Hepatocyte (in vitro differentiated cells): ENCODE measurements at regions not wholly inside any gene's neighbourhood (a gene's known extent, or its start where the extent isn't known, plus 50 kb on each side); places are given as distances from the start of the nearest gene placed in this dataset.

Experiments used
- DNase-seq: peaks from one replicate; pipeline ENCODE4 v3.0.0-alpha.2; 2016; ENCODE audit warnings: low spot score
- H2AFZ ChIP-seq: fragments of 200-600 bp; sonication (generic); 2 replicates; pipeline ENCODE4 v1.6.0; 2016; ENCODE audit warnings: antibody characterized with exemption, mild to moderate bottlenecking
- H3K27ac ChIP-seq: fragments of 200-600 bp; sonication (generic); 2 replicates; pipeline ENCODE4 v1.5.1; 2016; ENCODE audit warnings: mild to moderate bottlenecking
- H3K27me3 ChIP-seq: fragments of 200-600 bp; sonication (generic); 2 replicates; pipeline ENCODE4 v1.6.1; 2016
- H3K36me3 ChIP-seq: fragments of 200-600 bp; sonication (generic); replicated peaks from 2 replicates; pipeline ENCODE4 v1.5.1; 2016; ENCODE audit warnings: low read depth; ENCODE audit not compliant: insufficient read depth
- H3K4me1 ChIP-seq: fragments of 200-600 bp; sonication (generic); 2 replicates; pipeline ENCODE4 v1.5.1; 2016; ENCODE audit warnings: mild to moderate bottlenecking, moderate library complexity; ENCODE audit not compliant: insufficient read depth
- H3K4me2 ChIP-seq: fragments of 200-600 bp; sonication (generic); 2 replicates; pipeline ENCODE4 v1.6.0; 2016
- H3K4me3 ChIP-seq: fragments of 200-600 bp; sonication (generic); 2 replicates; pipeline ENCODE4 v1.5.1; 2016; ENCODE audit warnings: mild to moderate bottlenecking
- H3K79me2 ChIP-seq: fragments of 200-600 bp; sonication (generic); 2 replicates; pipeline ENCODE4 v1.6.0; 2017; ENCODE audit warnings: mild to moderate bottlenecking
- H3K9me2 ChIP-seq: fragments of 200-600 bp; sonication (generic); replicated peaks from 2 replicates; pipeline ENCODE4 v1.6.0; 2017; ENCODE audit warnings: mild to moderate bottlenecking; ENCODE audit not compliant: insufficient read depth
- H3K9me3 ChIP-seq: fragments of 200-600 bp; sonication (generic); 2 replicates; pipeline ENCODE4 v1.5.1; 2016; ENCODE audit warnings: low read depth, mild to moderate bottlenecking
- H4K20me1 ChIP-seq: fragments of 200-600 bp; sonication (generic); 2 replicates; pipeline ENCODE4 v1.6.0; 2016; ENCODE audit warnings: mild to moderate bottlenecking; ENCODE audit not compliant: insufficient read depth, poor library complexity, severe bottlenecking
- EZH2 ChIP-seq: fragments of 200-600 bp; sonication (generic); IDR thresholded peaks from 2 replicates; pipeline ENCODE4 v1.6.1; 2016; ENCODE audit warnings: antibody characterized with exemption, mild to moderate bottlenecking, borderline replicate concordance
- EZH2phosphoT487 ChIP-seq: fragments of 200-600 bp; sonication (generic); IDR thresholded peaks from one replicate; pipeline ENCODE4 v1.6.1; 2018; ENCODE audit warnings: antibody characterized with exemption, mild to moderate bottlenecking, low read depth, moderate library complexity; ENCODE audit not compliant: unreplicated experiment, severe bottlenecking
- WGBS: methylation state at CpG from one replicate; pipeline ENCODE4 v1.1.6; 2016; ENCODE audit warnings: low lambda C conversion rate; ENCODE audit errors: missing lambda C conversion rate; 5-methylcytosine and 5-hydroxymethylcytosine counted together
- TF ChIP-seq, protein P1 (sequence below): fragments of 200-600 bp; sonication (generic); IDR thresholded peaks from 2 replicates; pipeline ENCODE4 v1.5.1; 2016; ENCODE audit warnings: antibody characterized with exemption, mild to moderate bottlenecking; ENCODE audit not compliant: poor library complexity

DNA sequence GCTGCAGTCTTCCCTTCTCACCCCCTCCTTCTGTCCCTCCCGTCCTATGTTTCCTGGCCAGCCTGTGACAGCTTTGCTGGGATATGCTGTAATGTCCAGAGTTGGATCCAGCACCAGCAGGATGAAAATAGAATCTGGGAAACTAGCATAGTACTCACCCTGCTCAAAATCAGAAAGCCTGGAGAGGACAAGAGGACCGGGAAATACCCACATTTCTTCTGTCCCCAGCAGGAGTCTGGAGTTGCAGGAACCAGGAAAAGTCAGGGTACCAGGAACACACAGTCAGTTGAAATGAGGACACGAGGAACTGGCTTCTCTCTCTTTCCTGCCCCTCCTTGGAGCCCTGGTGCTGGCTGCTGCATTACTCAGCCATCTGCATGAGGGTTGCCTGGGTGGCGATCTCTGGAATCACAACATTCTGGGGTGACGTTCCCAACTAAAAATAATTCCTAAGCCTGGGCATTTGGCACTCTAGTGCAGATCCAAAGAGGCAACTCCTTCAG lies 59.6 kb upstream of the NFIL3 start:
- TF ChIP-seq EZH2 (no peak), EZH2phosphoT487 (no peak)
- TF ChIP-seq, protein P1, sequence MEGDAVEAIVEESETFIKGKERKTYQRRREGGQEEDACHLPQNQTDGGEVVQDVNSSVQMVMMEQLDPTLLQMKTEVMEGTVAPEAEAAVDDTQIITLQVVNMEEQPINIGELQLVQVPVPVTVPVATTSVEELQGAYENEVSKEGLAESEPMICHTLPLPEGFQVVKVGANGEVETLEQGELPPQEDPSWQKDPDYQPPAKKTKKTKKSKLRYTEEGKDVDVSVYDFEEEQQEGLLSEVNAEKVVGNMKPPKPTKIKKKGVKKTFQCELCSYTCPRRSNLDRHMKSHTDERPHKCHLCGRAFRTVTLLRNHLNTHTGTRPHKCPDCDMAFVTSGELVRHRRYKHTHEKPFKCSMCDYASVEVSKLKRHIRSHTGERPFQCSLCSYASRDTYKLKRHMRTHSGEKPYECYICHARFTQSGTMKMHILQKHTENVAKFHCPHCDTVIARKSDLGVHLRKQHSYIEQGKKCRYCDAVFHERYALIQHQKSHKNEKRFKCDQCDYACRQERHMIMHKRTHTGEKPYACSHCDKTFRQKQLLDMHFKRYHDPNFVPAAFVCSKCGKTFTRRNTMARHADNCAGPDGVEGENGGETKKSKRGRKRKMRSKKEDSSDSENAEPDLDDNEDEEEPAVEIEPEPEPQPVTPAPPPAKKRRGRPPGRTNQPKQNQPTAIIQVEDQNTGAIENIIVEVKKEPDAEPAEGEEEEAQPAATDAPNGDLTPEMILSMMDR: no peak
- no peak for DNase-seq
- Histone ChIP-seq H3K9me3 (no peaks in the 10 kb centered on the region), H2AFZ (no peak overlapping the region), H3K9me2 (no peaks in the 10 kb centered on the region), H3K4me1 (no peaks in the 10 kb centered on the region), H4K20me1 (no peaks in the 10 kb centered on the region), H3K79me2 (no peaks in the 10 kb centered on the region), H3K4me3 (no peak overlapping the region), H3K27ac (no peak overlapping the region), H3K36me3 (no peaks in the 10 kb centered on the region), H3K27me3 (no peaks in the 10 kb centered on the region), H3K4me2 (no peak overlapping the region)
- 87% methylated on average over 5 of the region's 5 CpGs for WGBS

DNA sequence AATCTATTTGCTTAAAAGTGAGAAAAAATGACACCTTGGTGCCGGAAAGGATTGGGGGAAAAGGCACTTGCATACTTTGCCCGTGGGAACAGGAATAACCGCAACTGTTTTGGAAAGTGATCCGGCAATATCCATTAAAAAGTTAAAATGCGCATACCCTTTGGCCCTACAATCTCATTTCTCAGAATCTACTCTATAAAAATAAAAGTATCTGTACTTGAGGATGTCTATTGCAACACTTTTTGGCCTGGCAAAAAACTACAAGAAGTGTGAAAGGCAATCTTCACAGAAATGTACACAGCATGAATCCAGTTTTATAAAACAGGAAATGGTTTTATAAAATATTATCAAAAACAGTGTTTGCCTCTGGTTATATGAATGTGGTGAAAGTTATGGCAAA lies 58.3 kb upstream of the NFIL3 start:
- H3K4me3 ChIP-seq: no peak overlapping the region
- no peak overlapping the region for H3K4me2 ChIP-seq
- no peaks in the 10 kb centered on the region for H3K4me1 ChIP-seq
- no peak for DNase-seq
- H4K20me1 ChIP-seq: no peaks in the 10 kb centered on the region
- H2AFZ ChIP-seq: no peak overlapping the region
- no peaks in the 10 kb centered on the region for H3K79me2 ChIP-seq
- no peaks in the 10 kb centered on the region for H3K27me3 ChIP-seq
- H3K36me3 ChIP-seq: no peaks in the 10 kb centered on the region
- no peak overlapping the region for H3K27ac ChIP-seq
- no peaks in the 10 kb centered on the region for H3K9me3 ChIP-seq
- WGBS: 91% methylated on average over 5 of the region's 5 CpGs
- TF ChIP-seq EZH2 (no peak), EZH2phosphoT487 (no peak)
- TF ChIP-seq, protein P1: no peak
- H3K9me2 ChIP-seq: no peaks in the 10 kb centered on the region

DNA sequence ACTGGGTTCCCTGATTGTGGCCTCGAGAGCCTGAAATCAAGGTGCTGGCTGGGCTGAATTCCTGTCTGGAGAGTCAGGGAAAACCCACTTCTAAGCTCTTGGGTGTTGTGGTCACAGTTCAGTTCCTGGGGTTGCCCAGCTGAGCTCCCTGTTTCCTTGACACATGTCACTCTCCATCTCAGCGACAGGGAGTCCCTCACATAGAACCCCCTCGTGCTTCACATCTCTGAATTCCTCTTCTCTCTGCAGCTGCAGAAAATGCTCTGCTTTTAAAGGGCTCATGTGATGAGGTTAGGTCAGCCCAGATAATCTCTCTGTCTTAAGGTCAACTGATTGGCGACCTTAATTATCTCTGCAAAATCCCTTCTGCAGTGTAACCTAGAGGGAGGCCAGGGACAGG lies 53.5 kb upstream of the NFIL3 start:
- no peak overlapping the region for H3K4me2 ChIP-seq

More for the DNA sequence above, 53.5 kb upstream of the NFIL3 start:
- no peak for DNase-seq
- Histone ChIP-seq H3K4me3 (no peak overlapping the region), H4K20me1 (no peaks in the 10 kb centered on the region), H3K79me2 (no peaks in the 10 kb centered on the region), H3K9me2 (no peaks in the 10 kb centered on the region), H2AFZ (no peak overlapping the region), H3K4me1 (no peaks in the 10 kb centered on the region), H3K27ac (no peak overlapping the region), H3K9me3 (no peaks in the 10 kb centered on the region), H3K27me3 (no peaks in the 10 kb centered on the region), H3K36me3 (no peaks in the 10 kb centered on the region)
- 27% methylated on average over 4 of the region's 4 CpGs for WGBS
- TF ChIP-seq EZH2phosphoT487 (no peak), EZH2 (no peak)
- TF ChIP-seq, protein P1: no peak
